ENCODE measurements at regions not wholly inside any gene's neighbourhood (a gene's known extent, or its start where the extent isn't known, plus 50 kb on each side); places are given as distances from the start of the nearest gene placed in this dataset.

DNA sequence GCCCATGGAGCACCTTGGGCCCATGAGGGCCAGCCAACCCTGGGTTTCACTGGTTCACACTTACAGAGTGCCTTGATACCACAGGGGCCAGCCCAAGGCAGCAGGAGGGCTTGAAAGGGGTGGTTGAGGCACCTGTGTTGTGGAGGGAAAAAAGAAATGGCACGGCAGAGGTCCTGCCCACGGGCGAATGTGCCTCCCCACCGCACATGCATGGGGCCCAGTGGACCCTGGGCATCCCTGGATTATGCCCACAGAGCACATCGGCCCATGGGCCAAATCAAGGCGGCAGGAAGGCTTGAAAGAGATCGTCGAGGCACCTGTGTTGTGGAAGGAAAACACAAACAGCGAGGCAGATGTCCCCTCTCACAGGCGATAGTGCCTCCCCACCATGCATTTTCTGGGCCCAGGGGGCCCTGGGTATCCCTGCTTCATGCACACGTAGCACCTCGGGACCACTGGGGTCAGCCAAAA lies 378.1 kb downstream of the ALG10 start:
- peak; percentile 10 for DNase-seq
- H3K36me3 ChIP-seq: no peaks in the 10 kb centered on the region
- H3K27ac ChIP-seq: no peak overlapping the region
- H3K9ac ChIP-seq (ENCODE audit: low read depth in 2 of 2, low read length in 2 of 2): no peak overlapping the region
- H3K9me3 ChIP-seq: no peaks in the 10 kb centered on the region
- no peaks in the 10 kb centered on the region for H3K27me3 ChIP-seq
- TF ChIP-seq, protein P1, sequence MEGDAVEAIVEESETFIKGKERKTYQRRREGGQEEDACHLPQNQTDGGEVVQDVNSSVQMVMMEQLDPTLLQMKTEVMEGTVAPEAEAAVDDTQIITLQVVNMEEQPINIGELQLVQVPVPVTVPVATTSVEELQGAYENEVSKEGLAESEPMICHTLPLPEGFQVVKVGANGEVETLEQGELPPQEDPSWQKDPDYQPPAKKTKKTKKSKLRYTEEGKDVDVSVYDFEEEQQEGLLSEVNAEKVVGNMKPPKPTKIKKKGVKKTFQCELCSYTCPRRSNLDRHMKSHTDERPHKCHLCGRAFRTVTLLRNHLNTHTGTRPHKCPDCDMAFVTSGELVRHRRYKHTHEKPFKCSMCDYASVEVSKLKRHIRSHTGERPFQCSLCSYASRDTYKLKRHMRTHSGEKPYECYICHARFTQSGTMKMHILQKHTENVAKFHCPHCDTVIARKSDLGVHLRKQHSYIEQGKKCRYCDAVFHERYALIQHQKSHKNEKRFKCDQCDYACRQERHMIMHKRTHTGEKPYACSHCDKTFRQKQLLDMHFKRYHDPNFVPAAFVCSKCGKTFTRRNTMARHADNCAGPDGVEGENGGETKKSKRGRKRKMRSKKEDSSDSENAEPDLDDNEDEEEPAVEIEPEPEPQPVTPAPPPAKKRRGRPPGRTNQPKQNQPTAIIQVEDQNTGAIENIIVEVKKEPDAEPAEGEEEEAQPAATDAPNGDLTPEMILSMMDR (IDR thresholded peaks at IDR 0.05): no peak
- no peak overlapping the region for H3K4me3 ChIP-seq
- intact Hi-C loops (cut with DNase I): no loop called here
- no peaks in the 10 kb centered on the region for H3K4me1 ChIP-seq

GRCh38 chr12:34400986-34401658 lies 378.8 kb downstream of the ALG10 start:
- no peaks in the 10 kb centered on the region for H3K36me3 ChIP-seq
- no peak overlapping the region for H3K27ac ChIP-seq
- peak; percentile 11 for DNase-seq
- no peak overlapping the region for H3K4me3 ChIP-seq
- TF ChIP-seq, protein P1 (IDR thresholded peaks at IDR 0.05): no peak
- no peaks in the 10 kb centered on the region for H3K4me1 ChIP-seq
- H3K9me3 ChIP-seq: no peaks in the 10 kb centered on the region
- intact Hi-C loops (cut with DNase I): no loop called here
- H3K9ac ChIP-seq (ENCODE audit: low read depth in 2 of 2, low read length in 2 of 2): no peak overlapping the region
- no peaks in the 10 kb centered on the region for H3K27me3 ChIP-seq

DNA sequence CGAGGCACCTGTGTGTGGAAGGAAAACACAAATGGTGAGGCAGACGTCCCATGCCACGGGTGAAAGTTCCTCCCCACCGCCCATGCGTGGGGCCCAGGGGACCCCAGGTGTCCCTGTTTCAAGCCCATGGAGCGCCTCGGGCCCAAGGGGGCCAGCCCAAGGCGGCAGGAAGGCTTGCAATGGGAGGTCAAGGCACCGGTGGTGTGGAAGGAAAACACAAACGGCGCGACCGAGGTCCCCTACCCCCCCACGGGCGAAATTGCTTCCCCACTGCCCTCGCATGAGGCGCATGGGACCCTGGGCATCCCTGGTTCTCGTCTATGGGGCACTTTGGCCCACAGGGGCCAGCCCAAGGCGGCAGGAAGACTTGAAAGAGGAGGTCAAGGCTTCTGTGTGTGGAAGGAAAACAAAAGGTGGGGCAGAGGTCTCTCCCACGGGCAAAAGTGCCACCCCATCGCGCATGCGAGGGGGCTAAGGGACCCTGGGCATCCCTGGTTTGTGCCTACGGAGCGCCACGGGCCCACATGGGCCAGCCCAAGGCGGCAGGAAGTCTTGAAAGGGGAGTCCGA lies 379.4 kb downstream of the ALG10 start:
- DNase-seq: peak; percentile 9
- no peak overlapping the region for H3K27ac ChIP-seq
- TF ChIP-seq, protein P1 (IDR thresholded peaks at IDR 0.05): no peak
- H3K9me3 ChIP-seq: no peaks in the 10 kb centered on the region
- no peak overlapping the region for H3K4me3 ChIP-seq
- H3K9ac ChIP-seq (ENCODE audit: low read depth in 2 of 2, low read length in 2 of 2): no peak overlapping the region
- intact Hi-C loops (cut with DNase I): no loop called here
- H3K36me3 ChIP-seq: no peaks in the 10 kb centered on the region
- H3K27me3 ChIP-seq: no peaks in the 10 kb centered on the region
- H3K4me1 ChIP-seq: no peaks in the 10 kb centered on the region

- Histone ChIP-seq H3K27ac (no peak overlapping the region), H3K9me3 (no peaks in the 10 kb centered on the region), H3K27me3 (no peaks in the 10 kb centered on the region), H3K4me1 (no peaks in the 10 kb centered on the region), H3K36me3 (no peaks in the 10 kb centered on the region), H3K4me3 (no peak overlapping the region), H3K9ac (ENCODE audit: low read depth in 2 of 2, low read length in 2 of 2) (no peak overlapping the region)
- DNase-seq: peak; percentile 12
- intact Hi-C loops (cut with DNase I): no loop called here
- TF ChIP-seq, protein P1 (IDR thresholded peaks at IDR 0.05): no peak
These were observed 380.1 kb downstream of the ALG10 start for GRCh38 chr12:34402228-34402898.

GRCh38 chr12:34402899-34403705 lies 380.8 kb downstream of the ALG10 start:
- intact Hi-C loops (cut with DNase I): no loop called here
- Histone ChIP-seq H3K27ac (no peak overlapping the region), H3K9me3 (no peaks in the 10 kb centered on the region), H3K36me3 (no peaks in the 10 kb centered on the region), H3K4me3 (no peak overlapping the region), H3K4me1 (no peaks in the 10 kb centered on the region), H3K27me3 (no peaks in the 10 kb centered on the region), H3K9ac (ENCODE audit: low read depth in 2 of 2, low read length in 2 of 2) (no peak overlapping the region)
- peak; percentile 10 for DNase-seq
- TF ChIP-seq, protein P1 (IDR thresholded peaks at IDR 0.05): no peak
